GM18507 (cell line): ENCODE measurements at regions not wholly inside any gene's neighbourhood (a gene's known extent, or its start where the extent isn't known, plus 50 kb on each side); places are given as distances from the start of the nearest gene placed in this dataset.

Experiments
- DNase-seq: peaks from one replicate; pipeline ENCODE4 v3.0.0; 2011; ENCODE audit warnings: low read depth; ENCODE audit not compliant: insufficient read length; ENCODE audit errors: extremely low spot score
- FAIRE-seq: peaks from 2 replicates; lab custom pipeline; 2011; peaks lifted over from hg19 to GRCh38; lab: Jason Lieb, UNC

DNA sequence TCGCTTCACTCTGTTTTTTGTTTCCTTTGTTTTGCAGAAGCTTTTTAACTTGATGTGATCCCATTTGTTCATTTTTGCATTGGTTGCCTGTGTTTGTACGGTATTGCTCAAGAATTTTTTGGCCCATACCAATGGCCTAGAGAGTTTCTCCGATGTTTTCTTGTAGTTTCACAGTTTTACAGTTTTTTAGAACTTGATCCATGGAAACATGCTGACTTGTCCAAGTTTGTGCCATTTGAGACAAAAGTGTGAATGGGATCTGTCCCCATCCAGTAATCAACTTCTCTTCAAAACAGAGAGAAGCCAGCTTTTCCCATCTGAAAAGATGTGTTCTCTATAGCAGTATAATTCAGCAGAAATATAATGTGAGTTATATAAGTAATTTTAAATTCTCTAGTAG is 266.5 kb upstream of the LRTM1 start:
- DNase-seq (no peak), FAIRE-seq (no peak)

DNA sequence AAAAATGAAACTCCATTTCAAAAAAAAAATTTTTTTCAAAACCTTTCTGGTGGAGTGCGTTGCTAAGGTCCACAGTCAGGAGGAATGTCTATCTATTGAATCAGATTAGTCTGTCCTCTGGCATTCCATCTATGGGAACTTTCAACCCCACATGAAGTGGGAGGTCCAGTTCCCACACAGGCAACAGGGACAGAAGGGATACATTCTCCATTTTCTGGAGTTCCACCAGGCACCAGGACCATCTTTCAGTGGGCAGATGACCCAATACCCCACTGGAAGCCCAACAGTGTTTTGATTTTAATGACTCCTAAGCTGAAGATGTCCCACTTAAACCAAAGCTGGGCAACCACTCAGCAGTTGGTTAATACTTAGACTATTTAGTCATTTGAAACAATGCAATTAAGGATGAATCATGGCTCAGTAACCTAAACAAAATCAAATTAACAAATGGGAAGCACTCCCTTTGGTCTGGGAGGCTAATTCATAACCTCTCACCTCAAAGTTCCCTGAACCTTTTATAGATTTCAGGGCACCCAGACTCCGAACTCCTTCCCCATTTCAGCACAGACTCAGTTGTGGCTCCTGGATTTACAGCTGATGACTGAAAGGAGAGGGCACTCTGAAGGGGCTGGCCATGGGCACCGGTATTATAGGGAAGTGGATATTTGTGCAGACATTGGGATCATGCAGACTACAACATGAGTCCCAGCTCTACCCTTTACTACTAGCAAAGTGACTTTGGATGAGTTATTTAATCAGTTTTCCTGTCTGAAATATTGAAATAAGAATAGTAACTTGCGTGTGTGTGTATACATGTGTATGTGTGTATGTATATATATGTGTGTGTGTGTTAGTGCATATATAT is 264.3 kb upstream of the LRTM1 start:
- DNase-seq: no peak
- FAIRE-seq: no peak

DNA sequence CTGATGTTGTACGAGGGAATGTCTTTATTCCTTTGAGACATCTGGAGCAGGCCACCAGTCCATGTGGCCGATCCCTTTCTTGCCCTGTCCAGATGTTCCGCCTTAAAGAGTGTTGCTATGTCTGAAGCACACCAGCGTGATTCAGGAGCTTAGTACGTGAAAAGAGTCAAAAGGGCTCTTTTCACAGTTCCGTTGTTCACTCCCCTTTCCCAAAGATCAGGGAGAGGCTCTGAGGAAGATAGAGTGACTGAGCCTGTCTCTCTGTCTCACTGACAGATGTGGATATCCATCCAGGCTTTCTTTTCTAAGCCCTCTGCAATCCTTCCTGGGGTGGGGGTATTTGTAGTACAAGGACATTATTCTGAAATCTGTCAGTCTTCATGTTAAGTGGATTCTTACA is 262.5 kb upstream of the LRTM1 start:
- no peak for DNase-seq
- FAIRE-seq: no peak

DNA sequence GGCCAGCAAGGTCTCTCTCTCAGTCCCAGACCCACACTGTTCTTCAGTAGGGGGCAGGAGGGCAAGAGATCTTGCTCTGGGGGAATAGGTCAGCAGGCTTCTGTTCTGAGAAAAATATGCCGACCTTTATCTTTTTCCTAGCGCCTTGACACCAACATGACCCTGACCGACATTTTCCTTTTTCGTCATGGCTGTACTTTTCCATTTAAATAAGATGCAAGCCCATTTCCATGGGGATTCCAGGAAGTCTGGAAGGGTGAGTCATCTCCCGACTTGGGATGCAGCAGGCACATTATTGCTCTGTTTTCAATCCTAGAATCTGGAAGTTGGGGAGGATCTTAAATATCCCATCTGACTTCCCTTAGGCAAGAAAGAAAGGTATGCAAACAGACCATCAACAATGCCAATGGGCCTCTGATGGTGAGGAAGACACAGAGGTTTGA is 261.5 kb upstream of the LRTM1 start:
- FAIRE-seq (no peak), DNase-seq (no peak)

DNA sequence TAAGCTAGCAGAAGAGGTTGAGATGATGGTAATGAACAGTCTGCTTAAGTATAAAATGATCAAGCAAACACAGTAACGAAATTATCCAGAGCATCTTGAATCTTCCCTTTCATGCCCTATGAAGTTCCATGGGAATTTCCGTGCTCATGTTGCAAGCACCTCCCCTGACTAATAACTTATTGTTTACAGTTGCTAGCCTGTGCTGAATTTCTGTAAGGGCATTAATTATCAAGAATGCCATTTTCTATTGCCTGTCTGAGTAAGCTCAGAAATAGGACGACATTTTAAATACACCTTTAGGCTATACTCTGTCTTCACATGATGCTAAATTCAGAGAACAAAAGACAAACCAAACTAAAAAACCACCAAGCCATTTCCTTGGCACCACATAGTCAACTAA is 257.5 kb upstream of the LRTM1 start:
- FAIRE-seq: no peak
- no peak for DNase-seq

DNA sequence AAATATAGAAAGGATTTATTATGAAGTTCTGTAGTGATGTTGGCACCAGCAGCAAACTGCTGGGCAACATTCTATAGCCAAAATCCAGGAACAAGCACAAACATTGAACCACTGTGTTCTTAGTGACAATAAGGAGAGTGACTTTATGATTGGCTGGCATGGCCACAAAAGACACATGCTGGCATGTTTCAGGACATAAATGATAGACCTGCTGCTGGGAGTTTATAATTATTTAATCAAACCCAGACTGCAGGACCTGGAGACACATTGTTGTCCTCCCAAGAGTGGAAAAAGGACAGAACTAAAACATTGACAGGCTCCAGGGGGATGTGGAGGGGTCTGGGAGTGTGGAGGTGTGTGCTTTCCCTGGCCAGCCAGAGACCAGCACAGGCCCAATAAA is 255.3 kb upstream of the LRTM1 start:
- DNase-seq (no peak), FAIRE-seq (no peak)

DNA sequence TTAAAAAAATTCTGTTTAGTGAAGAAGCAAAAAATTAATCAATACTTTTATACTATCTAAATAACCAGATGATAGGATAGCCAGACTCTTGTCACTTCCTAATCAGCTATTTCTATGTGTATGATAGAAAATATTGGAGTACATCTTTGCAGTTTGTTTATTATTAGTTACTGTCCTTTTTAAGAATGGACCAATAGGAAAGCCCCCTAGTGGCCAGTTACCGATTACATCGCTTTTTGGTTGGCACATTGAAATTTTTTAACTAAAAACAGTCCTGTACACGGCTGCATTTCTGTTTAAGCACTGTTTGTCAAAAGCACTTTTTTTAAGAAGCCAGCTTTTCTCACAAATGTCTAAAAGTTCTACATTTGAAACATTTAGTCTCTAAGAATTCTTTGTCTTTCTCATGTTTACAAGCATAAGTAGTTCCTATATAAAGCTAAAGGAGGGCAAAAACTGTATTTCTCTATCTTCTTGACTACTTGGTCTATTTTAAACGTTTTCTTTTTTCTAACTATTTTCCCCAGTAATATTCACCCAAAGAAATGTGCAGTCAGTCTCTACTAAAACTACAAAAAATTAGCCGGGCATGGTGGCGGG is 253.2 kb upstream of the LRTM1 start:
- FAIRE-seq (no peak), DNase-seq (no peak)

DNA sequence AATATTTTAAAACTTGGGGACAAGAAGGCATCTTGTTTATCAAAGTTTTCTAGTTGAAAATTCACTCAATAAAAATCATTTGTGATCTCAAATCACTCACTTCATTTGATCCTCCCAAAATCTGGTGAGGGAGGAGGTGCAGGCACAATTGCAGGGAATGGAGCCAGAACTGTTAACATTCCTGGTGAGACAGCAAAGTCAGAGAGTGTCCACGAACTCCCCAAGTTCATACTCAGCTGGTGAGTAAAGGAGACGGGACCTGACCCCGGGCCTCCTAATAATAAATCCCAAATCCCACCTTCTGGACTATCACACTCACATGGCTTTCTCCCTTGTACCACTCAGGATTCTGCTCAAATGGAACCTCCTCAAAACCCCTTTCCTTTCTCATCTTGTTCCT is 252.3 kb upstream of the LRTM1 start:
- no peak for DNase-seq
- no peak for FAIRE-seq

DNA sequence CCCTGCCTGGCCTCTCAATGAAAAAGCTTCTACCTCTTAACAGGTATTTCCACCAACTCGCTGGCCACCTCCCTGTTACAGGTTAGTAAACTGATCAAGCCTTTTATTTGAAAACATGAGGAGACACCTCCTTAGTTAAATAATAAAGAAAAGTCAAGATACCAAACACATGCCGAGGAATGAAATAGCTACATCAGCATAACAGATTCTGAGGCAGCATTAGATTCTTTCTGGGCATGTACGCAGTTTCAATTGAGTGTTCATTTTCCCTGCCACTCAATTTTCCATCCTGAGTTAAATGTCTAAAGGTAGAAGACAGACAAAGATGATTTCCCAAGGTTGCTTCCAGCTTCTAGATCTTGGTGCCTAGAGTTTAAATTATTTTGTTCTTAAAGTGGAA is 250.5 kb upstream of the LRTM1 start:
- no peak for FAIRE-seq
- DNase-seq: no peak

DNA sequence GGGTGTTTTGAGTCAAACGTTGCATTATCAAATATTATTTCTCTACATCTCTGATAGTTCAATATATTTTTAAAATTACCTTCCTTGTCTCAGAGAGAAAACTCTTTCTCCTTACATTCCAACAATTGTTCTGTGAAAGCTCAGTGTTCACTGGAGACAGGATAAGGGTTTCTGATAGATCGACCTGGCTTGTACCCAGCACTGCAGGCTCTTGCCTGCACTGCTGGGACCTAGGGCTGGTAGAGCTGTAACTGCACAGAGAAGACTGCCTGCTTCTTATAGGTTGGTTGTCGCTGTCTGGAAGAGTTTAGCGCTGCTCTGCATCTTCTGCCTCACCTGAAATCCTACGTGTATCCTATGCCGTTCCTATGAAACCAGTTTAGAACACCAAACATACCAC is 249.9 kb upstream of the LRTM1 start:
- no peak for DNase-seq
- no peak for FAIRE-seq

DNA sequence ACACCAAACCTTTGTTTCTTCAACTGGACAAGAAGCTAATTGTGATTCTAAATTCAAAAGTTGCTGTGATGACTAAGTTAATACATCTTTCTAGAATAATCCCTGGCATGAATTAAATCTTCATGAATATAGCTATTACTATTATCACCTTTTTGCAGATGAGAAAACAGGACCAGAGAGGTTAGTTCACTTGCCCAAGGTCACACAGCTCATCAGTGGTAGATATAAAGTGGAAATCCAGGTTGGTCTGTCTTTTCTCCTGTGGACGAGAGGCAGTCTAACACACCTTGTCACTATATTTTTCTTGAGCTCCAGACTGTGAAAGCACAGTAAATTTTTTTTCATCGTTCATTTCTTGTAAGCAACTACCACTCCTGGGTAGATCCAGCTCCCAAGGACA is 247.6 kb upstream of the LRTM1 start:
- FAIRE-seq: no peak
- DNase-seq: no peak

DNA sequence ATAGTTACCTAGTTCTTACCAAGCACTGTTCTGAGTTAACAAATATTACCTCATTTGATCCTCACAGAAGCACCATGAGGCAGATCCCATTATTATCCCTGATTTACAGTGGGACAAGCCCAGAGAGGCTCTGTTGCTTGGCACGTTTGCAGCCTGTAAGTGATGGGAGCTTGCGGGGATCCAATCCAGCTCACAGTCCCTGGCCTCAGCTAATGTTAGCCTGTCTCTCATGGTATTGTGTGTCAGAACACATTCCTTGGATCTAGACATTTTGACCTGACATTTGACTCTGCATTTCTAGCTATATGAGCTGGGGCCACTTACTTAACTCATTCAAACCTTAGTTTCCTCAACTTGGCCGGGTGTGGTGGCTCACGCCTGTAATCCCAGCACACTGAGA is 246.9 kb upstream of the LRTM1 start:
- DNase-seq: no peak
- FAIRE-seq: no peak

DNA sequence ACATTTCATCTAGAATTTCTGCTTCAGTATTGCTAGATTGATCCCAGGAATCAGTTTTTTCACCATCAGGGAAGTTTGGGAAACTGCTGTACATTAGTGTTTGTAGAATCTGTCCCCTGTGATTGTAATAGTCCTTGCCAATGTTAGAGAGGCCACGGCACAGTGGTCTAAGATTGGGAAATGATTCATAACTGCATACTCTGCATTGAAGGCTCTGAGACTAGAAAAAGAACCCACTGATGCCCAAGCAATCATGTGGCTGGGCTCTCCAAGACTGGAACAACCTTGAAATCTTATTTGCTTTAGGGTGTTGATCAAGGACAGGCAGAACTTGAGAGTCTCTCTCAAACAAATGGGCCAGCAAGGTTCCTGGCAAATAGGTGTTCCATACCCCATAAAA is 245.6 kb upstream of the LRTM1 start:
- no peak for FAIRE-seq
- DNase-seq: no peak

DNA sequence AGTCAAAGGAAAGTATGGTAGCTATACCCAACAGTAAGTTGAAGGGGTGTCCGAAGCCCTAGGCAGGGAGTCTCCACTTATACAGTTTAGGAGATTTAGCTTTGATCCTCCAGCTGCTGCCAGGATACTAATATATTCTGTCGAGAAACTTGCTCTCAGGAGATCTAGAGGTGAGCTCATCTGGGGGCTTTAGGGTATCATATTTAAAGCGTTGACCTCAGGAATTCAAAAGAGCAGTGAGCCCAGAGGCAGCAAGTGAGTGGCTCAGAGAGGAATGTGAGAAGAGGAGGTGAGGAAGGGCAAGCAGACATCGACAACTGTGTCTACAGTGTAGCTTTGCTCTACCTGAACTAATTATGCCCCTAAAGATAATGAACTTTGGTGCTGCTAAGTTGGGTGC is 245.1 kb upstream of the LRTM1 start:
- no peak for FAIRE-seq
- no peak for DNase-seq

DNA sequence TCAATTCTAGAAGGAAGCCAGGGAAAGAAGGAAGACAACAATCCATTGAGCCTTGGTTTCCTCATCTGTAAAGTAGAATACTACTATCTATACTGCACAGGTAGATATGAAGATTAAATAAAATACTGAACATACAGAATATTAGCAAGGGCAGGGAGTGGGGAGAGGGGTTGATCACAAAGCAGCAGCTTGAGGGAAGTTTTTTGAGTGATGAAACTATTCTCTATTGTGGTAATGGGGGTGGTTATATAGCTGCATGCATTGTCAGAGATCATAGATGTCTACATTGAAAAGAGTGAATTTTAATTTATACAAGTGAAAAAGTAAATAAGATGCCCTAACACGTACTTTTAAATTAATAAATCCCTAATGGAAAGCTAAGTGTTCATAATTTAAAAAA is 242.6 kb upstream of the LRTM1 start:
- FAIRE-seq (no peak), DNase-seq (no peak)

DNA sequence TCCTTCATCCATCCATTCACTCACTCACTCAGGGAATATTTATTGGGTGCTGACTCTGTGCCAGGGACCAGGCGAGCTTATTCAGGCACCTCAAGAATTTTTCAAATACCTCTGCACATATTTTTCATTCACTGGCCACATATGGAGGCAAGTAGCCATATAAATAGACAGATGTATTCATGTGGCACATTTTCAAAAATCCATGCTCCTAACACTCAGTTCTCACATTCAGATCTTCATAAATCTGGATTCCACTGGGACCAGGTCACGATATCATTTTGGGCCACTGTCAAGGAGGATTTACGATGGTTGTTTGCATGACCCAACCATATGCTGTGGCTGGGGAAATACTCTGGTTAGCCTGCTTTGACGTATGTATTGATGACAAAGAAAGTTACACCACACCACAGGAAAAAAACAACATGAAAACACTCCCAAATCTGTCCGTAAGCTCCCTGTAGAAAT is 241.8 kb upstream of the LRTM1 start:
- FAIRE-seq (no peak), DNase-seq (no peak)

DNA sequence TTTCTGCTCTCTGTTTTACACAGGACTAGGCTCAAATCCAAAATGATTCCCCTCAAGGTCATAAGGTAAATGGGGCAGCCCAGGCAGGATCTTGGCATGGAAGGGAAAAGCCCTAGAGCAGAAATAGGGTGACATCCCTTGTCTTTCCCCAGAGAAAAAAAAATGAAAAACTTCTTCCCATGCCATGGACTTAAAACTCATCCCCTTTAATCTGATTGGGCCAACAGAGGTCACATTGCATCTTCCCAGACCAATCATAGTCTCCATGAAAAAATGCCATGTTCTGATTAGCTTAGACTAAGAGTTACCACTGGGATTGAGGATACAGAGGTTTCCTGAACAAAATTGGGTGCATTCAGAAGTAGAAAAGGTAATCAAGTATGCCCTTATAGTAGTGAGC is 241.3 kb upstream of the LRTM1 start:
- FAIRE-seq (no peak), DNase-seq (no peak)

DNA sequence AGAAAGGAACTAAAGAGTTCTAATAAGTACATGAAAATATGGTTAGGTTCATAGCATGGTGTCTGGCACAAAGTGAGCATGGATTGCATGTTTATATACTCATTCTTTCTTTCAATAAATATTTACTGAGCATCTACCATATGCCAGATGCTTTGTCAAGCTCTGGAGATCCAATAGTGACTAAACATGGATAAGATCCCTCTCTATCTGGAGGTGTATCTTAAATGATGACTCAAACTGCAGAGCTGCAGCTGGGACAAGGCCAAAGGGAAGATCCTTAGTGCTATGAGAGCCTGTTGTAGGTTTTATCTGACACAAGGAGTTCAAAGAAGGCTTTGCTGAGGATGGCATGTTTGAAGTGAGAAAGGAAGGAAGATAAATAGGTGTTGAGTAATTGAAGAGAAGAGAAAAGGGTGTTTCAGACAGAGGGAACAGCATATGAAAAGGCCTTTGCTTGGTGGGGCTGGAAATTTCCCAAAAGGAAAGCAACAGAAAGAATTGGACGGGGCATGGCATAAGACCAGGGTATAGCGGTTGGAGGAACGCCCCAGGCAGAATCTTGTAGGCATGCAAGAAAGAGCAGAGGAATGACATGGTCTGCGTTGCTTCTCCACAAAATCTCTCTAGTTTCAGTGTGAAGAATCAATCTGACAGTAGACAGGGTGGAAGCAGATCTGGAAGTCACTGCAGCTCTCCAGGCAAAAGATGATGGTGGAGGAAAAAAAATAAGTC is 239.9 kb upstream of the LRTM1 start:
- no peak for DNase-seq
- FAIRE-seq: no peak

DNA sequence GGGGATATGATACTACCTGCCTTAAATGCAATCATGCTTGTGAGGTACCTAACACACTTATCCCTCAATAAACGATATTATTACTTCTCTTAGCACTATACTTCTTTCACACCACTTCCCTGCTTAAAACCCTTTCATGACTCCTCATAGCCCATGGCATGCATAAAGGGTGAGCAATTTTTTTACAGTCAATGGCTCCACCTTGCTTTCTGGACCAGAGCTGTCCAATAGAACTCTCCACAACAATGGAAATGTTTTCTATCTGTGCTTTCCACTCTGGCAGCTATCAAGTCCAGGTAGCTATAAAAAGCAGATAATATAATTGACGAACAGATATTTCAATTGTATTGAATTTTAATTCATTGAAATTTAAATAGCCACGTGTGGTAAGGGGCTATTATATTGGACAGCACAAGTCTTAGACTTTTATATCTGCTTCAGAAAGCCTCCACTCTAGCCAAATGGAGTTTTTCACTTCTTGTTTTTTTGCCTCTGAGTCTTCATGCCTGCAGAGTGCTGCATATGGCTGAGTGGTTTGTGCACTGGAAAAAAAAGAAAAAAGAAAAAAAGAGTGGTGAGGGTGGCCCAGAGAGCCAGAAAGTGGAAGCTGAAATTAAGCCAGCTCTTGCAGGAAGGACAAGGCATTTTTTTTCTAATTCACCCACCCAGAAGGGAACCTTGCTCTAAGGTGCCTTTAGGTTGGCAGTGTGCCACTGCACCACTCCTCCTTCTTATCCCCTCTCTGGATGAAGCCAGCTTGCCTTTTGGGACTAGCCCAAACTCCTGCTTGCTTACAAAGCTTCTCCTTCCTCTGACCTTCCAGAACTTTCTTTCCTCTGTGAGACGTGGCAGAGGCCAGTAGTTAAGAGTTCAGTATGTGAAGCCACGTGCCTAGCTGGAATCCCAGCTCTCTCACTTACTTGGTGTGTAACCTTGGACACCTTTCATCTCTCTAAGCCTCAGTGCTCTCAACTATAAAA is 239.0 kb upstream of the LRTM1 start:
- FAIRE-seq (no peak), DNase-seq (no peak)
